Body of pancreas (tissue), 4 donors: ENCODE measurements at regions not wholly inside any gene's neighbourhood (a gene's known extent, or its start where the extent isn't known, plus 50 kb on each side); places are given as distances from the start of the nearest gene placed in this dataset.

ENCODE experiments used
- POLR2A ChIP-seq, 3 donors: fragments of 450-650 bp; IDR thresholded peaks; one replicate each; pipeline ENCODE4 v1.6.1; 2016; ENCODE audit warnings: antibody characterized with exemption in 3 of 3, mild to moderate bottlenecking in 2 of 3
- TF ChIP-seq, protein P1 (sequence below), 7 experiments: fragments of 450-650 bp in 4 of 7; fragments of 200-600 bp in 3 of 7; sonication (generic) in 3 of 7; IDR thresholded peaks; one replicate each; pipeline ENCODE4 v1.5.1; 2016 to 2019; ENCODE audit warnings: antibody characterized with exemption in 7 of 7

DNA sequence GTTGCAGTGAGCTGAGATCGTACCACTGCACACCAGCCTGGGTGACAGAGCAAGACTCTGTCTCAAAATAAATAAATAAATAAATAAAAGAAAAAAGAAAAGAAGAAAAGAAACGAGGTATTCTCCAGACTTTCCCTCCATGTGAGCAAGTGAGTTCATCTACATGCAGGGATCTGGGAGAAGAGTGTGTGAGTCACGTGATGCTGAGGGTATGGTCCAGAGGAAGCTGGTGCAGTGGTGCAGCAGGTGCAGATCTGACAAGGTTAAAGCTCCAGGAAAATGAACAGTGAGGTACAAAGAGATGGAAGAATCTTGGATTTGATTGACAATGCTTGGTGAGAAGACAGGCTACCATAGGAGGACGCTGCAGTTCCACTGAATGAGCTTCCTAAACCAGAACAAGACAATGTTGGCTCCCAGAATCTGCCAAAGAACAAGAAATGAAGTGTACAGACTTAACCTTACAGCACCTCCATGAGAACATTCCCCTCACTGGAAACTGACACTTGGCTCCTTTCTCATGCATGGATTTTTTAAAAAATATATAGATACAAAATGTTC lies 79.5 kb upstream of the BTBD3 start:
- TF ChIP-seq, protein P1, sequence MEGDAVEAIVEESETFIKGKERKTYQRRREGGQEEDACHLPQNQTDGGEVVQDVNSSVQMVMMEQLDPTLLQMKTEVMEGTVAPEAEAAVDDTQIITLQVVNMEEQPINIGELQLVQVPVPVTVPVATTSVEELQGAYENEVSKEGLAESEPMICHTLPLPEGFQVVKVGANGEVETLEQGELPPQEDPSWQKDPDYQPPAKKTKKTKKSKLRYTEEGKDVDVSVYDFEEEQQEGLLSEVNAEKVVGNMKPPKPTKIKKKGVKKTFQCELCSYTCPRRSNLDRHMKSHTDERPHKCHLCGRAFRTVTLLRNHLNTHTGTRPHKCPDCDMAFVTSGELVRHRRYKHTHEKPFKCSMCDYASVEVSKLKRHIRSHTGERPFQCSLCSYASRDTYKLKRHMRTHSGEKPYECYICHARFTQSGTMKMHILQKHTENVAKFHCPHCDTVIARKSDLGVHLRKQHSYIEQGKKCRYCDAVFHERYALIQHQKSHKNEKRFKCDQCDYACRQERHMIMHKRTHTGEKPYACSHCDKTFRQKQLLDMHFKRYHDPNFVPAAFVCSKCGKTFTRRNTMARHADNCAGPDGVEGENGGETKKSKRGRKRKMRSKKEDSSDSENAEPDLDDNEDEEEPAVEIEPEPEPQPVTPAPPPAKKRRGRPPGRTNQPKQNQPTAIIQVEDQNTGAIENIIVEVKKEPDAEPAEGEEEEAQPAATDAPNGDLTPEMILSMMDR (IDR thresholded peaks at IDR 0.05) = no peak
- TF ChIP-seq POLR2A (IDR thresholded peaks at IDR 0.05) = no peak
